Glomerular endothelial cell (primary cell): ENCODE measurements at regions not wholly inside any gene's neighbourhood (a gene's known extent, or its start where the extent isn't known, plus 50 kb on each side); places are given as distances from the start of the nearest gene placed in this dataset.

Experiments
- DNase-seq: peaks from one replicate; pipeline ENCODE4 v3.0.0-alpha.2; 2011; ENCODE audit warnings: low read depth, low spot score; ENCODE audit errors: extremely low read depth

- DNase-seq: no peak
Observed at GRCh38 chr2:45337481-45337880, 273.6 kb downstream of the SRBD1 start.

GRCh38 chr2:45334205-45334604, 276.9 kb downstream of the SRBD1 start:
- no peak for DNase-seq

GRCh38 chr2:45332567-45332966, 278.5 kb downstream of the SRBD1 start:
- no peak for DNase-seq

GRCh38 chr2:45332094-45332493, 279.0 kb downstream of the SRBD1 start:
- DNase-seq: no peak

GRCh38 chr2:45331410-45331786, 279.7 kb downstream of the SRBD1 start:
- no peak for DNase-seq

GRCh38 chr2:45330637-45331409, 280.2 kb downstream of the SRBD1 start:
- DNase-seq: no peak

GRCh38 chr2:45330108-45330507, 281.0 kb downstream of the SRBD1 start:
- no peak for DNase-seq

GRCh38 chr2:45329045-45329677, 281.9 kb downstream of the SRBD1 start:
- DNase-seq: no peak

- no peak for DNase-seq
Observed at GRCh38 chr2:45328264-45328870, 282.7 kb downstream of the SRBD1 start.

- peak; percentile 39 for DNase-seq
Observed at GRCh38 chr2:45323344-45323743, 287.7 kb downstream of the SRBD1 start.

GRCh38 chr2:45320956-45321355, 290.1 kb downstream of the SRBD1 start:
- no peak for DNase-seq

GRCh38 chr2:45319683-45320455, 291.2 kb downstream of the SRBD1 start:
- DNase-seq: no peak

GRCh38 chr2:45318686-45319085, 292.4 kb downstream of the SRBD1 start:
- no peak for DNase-seq

GRCh38 chr2:45316576-45317338, 294.3 kb downstream of the SRBD1 start:
- DNase-seq: no peak

GRCh38 chr2:45315861-45316260, 295.2 kb downstream of the SRBD1 start:
- no peak for DNase-seq

- DNase-seq: no peak
Observed at GRCh38 chr2:45312275-45312674, 298.8 kb downstream of the SRBD1 start.

GRCh38 chr2:45311559-45311958, 299.5 kb downstream of the SRBD1 start:
- no peak for DNase-seq

- no peak for DNase-seq
Observed at GRCh38 chr2:45307147-45307546, 297.9 kb upstream of the SIX2 start.

- DNase-seq: no peak
Observed at GRCh38 chr2:45305599-45305998, 296.3 kb upstream of the SIX2 start.

- no peak for DNase-seq
Observed at GRCh38 chr2:45303417-45304202, 294.4 kb upstream of the SIX2 start.
